Middle frontal gyrus (tissue), 1 donor: ENCODE measurements at regions not wholly inside any gene's neighbourhood (a gene's known extent, or its start where the extent isn't known, plus 50 kb on each side); places are given as distances from the start of the nearest gene placed in this dataset.
"Not testable (repeated sequence)": the region's sequence is repeated elsewhere in the genome, so short reads cannot be mapped to it uniquely, and the experiment has no call there.

Experiments used
- DNase-seq: peaks from one replicate; pipeline ENCODE4 v3.0.0-alpha.2; 2015; ENCODE audit warnings: low spot score; ENCODE audit errors: extremely low spot score

DNA sequence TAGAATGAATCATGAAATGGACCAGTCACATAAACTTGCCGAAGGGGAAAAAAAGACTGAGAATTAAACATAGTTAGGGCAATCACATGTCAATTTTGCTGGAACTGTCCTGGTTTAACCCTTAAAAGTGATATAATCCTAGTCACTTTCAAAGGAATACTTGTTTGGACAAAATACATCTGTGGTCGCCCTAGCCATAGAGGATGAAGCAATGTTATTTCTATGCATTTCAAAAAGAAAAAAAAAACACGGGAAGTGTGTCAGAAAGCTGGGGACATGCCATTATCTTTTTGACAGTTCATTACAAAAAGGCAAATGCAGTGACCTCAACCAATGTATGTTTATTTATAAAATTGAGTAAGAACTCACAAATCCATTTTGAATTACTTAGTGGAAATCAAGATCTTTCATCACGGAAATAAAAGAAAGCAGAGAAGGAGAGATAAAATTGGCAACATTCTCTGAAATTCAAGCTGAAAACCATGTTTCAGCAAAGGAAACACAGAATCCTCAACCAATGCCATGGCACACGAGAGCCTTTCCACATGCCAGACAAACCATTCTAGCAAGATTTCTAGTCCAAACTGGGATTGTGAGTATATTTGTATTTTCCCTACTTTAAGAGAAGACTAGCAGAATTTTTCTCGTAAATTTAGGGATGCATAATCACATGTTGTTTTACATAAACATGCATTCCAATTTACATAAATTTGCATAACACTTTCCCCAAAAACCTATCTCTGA lies 854.3 kb upstream of the ACVR2A start:
- no peak for DNase-seq

DNA sequence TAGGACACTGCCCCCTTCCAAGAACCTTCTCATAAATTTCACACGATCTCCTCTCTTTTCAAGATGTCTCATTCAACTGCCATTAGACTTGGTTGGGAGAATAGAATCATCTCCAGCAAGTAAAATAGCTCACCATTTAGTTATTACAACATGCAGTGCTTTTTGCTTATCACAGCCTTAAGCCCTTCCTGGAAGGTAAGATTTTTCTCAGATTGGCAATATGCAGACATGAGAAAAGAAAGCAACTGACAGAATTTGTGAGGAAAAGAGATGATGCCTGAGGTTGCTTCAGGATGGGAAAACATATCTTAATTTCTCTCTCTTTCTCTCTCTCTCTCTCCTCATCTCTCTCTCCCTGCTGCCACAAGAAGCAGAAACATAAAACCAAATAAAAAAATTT lies 855.1 kb upstream of the ACVR2A start:
- no peak for DNase-seq

DNA sequence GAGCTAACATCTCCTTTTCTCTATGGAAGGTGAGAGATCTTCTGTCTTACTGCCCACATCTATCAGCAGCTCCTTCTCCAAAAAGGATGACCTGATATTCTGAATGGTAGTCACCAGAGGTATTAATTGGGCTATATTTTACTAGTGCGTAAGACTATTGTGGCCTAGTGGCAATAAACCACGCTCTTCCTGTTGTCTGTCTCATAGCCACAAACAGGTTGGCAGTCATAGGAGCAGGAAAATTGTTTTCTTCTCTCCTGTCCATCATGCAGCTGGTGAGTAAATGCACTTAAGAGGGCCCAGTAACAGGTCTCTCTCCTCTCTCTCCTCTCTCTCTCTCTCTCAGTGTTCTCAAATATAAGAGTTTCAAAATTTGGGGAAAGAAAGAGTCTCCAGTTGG lies 856.8 kb upstream of the ACVR2A start:
- DNase-seq = no peak

DNA sequence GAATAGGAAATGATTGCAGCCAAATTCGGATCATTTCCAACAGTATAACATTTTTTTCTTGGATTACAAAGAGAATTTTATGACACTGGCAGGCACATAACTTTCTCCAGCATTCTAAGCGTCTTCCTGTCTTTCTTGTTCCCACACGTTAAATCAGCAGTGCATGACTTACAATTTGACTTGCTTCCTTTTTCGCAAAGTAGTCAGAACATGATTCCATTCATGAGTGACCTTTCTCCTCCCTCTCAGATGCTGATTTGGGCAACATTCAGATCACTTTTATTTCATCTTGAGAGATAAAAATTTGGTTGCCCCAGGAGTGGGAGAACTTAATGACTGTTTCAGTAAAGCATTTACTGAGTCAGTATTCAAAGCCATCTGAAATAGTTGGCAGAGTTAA lies 858.7 kb upstream of the ACVR2A start:
- no peak for DNase-seq

DNA sequence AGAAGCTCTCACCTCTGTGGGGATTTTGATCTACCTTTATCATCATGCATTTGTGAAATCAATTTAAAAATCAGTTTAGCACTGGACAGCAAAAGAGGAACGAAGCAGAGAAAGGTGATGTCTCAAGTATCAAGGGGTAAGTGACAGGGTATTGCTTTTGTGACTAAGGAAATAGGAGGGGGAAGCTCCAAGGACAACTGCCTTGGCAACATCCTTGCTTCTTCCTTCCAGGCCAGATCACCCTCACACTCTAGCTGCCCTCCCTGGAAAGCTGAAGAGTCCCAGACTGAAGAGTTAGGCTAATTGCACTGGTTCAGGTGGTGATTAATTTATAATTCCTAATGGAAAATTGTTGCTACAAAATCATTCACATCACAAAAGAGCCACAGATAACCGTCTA lies 859.1 kb upstream of the ACVR2A start:
- DNase-seq = no peak

- no peak for DNase-seq
These were observed 860.8 kb upstream of the ACVR2A start for GRCh38 chr2:146984014-146984413.

DNA sequence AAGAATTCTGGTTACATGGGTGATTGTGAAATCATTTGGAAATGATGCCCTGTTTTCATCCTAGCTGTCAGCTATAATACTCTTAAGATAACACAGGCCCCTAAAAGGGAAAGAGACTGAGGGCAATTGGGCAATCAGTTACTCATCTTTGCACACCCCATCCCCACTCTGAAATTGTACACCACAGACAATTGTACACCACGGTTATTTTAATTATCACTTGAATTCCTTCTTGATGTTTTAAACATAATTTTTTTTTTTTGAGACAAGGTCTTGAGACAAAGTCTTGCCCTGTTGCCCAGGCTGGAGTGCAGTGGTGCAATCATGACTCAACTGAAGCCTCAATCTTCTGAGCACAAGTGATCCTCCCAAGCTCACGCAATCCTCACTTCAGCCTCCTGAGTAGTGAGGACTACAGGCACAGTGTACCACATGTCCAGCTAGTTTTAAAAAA lies 862.4 kb upstream of the ACVR2A start:
- no peak for DNase-seq

DNA sequence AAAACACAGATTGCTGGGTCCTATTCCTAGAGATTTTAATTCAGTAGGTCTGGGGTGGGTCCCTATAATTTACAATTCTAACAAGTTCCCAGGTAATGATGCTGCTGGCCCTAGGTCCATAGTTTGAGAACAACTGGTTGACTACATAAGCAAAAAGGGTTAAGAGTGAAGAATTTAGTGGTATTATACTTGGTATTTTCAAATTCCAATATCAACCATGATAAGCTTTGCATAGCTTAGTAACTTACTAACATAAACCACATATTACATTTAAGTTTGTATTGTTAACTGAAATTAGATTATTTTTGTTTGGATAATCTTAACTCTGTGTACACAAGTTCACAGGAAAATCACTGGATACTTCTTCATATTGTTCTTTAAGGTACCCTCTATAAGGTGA lies 862.9 kb upstream of the ACVR2A start:
- no peak for DNase-seq

- DNase-seq = no peak
These were observed 865.1 kb upstream of the ACVR2A start for GRCh38 chr2:146979746-146980145.

DNA sequence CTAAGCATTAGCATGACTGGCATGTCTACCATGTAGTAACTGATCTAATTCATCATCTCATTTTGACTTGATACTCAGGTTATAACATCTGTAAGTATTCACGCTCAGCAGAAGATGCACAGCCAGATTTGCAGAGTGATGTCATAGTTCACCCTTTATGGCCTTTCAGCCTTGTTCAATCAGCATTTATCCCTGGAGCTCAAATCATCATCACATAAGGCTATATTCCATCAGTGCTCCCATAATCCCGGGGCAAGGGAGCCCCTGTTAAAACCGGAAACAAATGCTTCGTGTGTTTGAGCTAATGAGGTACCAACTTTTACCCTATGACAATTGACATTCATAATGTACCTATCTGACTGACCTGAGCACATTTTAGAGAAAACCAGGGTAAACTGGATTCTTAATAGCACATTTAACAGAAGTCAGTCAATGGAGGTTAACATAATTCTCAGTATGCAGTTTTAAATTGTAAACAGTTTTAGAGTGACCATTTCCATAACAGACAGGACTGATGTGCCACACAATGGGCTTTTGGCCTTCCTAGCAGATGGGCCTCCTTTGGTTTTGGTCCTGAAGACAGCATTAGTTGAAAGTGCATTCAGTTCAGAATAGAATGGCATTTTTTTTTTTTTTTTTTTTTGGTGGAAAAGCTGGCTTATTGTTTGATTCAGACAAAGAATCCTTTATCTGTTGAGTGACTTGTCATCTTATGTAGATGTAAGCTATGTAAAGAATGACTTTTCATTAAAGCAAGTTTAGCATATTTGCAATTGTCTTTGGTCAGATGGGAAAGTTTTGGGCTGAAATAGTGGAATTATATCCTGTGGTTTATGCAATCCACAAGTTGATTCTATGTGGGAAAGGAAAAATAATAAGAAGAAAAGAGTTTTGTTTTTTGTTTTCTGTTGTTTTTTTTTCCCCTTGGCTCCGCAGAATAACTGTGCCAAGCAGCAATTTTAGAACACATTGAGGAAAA lies 866.0 kb upstream of the ACVR2A start:
- no peak for DNase-seq

DNA sequence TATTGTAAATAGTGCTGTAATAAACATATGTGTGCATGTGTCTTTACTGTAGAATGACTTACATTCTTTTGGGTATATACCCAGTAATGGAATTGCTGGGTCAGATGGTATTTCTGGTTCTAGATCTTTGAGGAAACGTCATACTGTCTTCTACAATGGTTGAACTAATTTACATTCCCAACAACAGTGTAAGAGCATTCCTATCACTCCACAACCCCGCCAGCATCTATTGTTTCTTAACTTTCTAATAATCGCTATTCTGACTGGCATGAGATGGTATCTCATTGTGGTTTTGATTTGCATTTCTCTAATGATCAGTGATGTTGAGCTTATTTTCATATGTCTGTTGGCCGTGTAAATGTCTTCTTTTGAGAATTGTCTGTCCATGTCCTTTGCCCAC lies 873.8 kb upstream of the ACVR2A start:
- DNase-seq = not testable (repeated sequence)

GRCh38 chr2:146969703-146970102 lies 875.1 kb upstream of the ACVR2A start:
- not testable (repeated sequence) for DNase-seq

DNA sequence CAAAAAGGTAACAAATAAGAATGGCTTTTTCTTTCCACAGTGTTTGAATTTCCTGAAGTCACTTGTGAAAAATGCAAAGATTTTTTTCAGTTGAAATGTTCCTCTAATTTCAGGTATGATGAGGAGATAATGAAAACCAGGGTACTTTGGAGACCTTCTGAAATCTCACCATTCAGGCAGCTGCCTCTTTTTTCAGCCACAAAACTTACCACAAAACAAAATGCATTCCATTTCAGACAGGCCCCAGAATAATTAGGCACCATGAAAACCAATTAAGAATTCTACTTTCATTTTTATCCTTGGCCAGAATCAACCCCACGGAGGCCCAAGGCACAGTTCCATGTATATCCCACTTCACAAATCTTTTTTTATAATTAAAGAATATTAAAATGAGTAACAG lies 880.3 kb upstream of the ACVR2A start:
- no peak for DNase-seq

DNA sequence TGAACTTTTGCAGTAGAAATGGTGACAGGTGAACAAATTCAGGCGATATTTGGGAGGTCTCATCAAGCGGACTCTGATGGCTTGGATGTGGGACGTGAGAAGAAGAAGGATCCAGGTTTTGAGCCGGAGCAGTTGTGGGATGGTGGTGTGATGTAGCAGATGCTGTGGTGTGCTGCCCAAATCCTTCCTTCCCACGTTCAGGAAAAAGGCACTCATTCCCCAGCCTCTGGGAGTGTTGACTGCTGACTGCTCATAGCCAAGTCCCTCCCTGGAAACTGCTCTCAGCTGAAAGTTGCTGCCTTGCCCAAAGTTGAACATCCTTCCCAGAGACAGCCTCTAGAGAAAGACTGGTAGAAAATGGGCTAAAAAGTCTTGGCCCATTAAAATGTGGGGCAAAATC lies 890.3 kb upstream of the ACVR2A start:
- DNase-seq = no peak

DNA sequence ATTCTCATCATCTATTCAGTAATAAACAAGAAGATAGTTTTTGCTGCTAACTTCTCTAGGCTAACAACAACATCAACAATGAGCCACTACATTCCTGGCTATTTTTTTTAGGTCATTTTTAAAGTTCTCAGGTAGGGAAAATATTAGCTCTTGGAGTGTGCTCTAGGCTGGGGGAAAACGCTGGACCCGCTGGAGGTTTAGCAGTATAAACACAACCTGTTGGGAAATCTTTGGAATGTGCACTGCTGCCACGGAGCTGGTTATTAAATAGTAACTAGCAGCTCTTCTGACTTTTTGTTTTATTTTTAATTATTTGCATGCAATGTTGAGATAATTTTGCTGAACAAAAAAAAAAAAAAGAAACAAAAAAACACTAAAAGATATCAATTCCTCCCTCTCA lies 892.1 kb upstream of the ACVR2A start:
- no peak for DNase-seq

DNA sequence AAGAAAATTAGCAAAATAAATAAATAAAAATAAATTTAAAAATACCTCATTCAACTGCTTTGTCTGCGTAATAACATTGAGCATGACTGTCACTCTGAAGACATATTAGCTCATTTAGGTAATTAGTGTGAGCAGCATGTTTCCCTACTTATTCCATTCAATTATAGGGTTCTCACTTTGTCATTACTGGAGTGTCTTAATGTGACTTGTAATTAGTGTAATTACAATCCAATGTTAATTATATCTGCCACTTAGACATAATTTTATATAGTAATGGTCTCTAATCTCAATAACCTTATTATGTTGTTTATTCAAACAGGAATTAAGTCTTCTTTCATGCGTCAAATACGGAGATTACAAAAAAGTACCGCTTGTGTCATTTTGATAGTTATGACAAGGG lies 893.9 kb upstream of the ACVR2A start:
- no peak for DNase-seq

GRCh38 chr2:146950361-146950760 lies 894.5 kb upstream of the ACVR2A start:
- no peak for DNase-seq

DNA sequence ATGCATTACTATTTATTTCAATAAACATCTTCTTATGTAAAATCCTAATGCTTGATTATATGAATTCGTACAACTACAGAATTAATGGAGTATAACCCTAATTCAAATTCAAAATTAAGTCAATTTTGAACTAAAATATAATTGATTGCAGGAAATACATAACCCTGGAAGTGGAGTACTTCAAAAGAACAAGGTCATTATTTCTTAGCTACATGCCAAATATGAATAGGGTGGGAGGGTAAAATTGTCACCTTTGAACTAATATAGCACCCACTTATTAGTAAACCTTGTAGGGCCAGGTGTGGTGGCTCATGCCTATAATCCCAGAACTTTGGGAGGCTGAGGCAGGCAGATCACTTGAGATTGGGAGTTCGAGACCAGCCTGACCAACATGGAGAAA lies 895.4 kb upstream of the ACVR2A start:
- no peak for DNase-seq

- no peak for DNase-seq
These were observed 900.2 kb upstream of the ACVR2A start for GRCh38 chr2:146944601-146945000.

GRCh38 chr2:146939991-146940685 lies 904.7 kb upstream of the ACVR2A start:
- peak; percentile 14 for DNase-seq

DNA sequence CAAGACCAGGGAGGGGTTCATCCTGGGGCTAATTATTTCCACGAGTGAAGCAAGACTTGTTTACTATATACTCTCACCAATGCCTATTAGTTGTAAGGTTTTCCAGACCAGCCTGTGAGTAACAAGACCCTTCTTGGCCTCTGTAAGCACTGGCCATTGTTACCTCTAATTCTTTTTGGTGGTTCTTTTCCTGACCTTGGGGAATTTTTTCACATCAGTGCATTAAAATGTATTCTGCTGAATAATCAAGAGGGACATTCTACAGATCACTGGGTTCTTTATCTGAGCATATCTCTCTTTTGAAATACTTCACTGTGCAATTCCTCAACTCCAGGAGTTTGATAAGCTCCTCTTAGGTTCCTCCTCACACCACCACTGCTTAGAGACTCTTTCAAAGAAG lies 909.9 kb upstream of the ACVR2A start:
- no peak for DNase-seq

GRCh38 chr2:146931109-146931508 lies 913.7 kb upstream of the ACVR2A start:
- DNase-seq = no peak
